Kidney (tissue), 13 donors: ENCODE measurements at regions not wholly inside any gene's neighbourhood (a gene's known extent, or its start where the extent isn't known, plus 50 kb on each side); places are given as distances from the start of the nearest gene placed in this dataset.
A peak's percentile ranks its signal among the peaks of the same experiment; 100 is the strongest.
"Not testable (repeated sequence)": the region's sequence is repeated elsewhere in the genome, so short reads cannot be mapped to it uniquely, and the experiment has no call there.

Experiments used
- DNase-seq, 5 donors: peaks; one replicate each; pipeline ENCODE4 v3.0.0-alpha.2; 2013 to 2020
- FAIRE-seq: peaks from 2 replicates; lab custom pipeline; 2012; peaks lifted over from hg19 to GRCh38; lab: Jason Lieb, UNC
- H3K27ac ChIP-seq, 2 donors: one replicate each; pipeline ENCODE4 v1.7.0; 2013; ENCODE audit warnings: low read depth in 2 of 2, low read length in 2 of 2, inconsistent platforms in 1 of 2
- H3K27me3 ChIP-seq: one replicate; pipeline ENCODE4 v1.7.1; 2013; ENCODE audit warnings: low read length, inconsistent platforms; ENCODE audit not compliant: control insufficient read depth, insufficient read depth
- H3K36me3 ChIP-seq, 3 donors: one replicate each; pipeline versions ENCODE4 v1.7.0 to v1.7.1; 2013; ENCODE audit warnings: low read length in 3 of 3, control low read depth in 1 of 3, inconsistent platforms in 1 of 3; ENCODE audit not compliant: insufficient read depth in 3 of 3, control insufficient read depth in 2 of 3
- H3K4me1 ChIP-seq, 3 donors: one replicate each; pipeline versions ENCODE4 v1.7.0 to v1.7.1; 2013; ENCODE audit warnings: low read length in 3 of 3, inconsistent platforms in 1 of 3, low read depth in 1 of 3; ENCODE audit not compliant: control insufficient read depth in 2 of 3, insufficient read depth in 2 of 3
- H3K4me3 ChIP-seq, 3 donors: one replicate each; pipeline versions ENCODE4 v1.7.0 to v1.8.1; 2013; ENCODE audit warnings: low read length in 3 of 3, control low read depth in 1 of 3, inconsistent platforms in 1 of 3
- H3K9ac ChIP-seq, 3 donors: one replicate each; pipeline versions ENCODE4 v1.7.0 to v1.7.1; 2013; ENCODE audit warnings: low read length in 3 of 3, control low read depth in 1 of 3, inconsistent platforms in 1 of 3
- H3K9me3 ChIP-seq, 3 donors: one replicate each; pipeline versions ENCODE4 v1.7.0 to v1.7.1; 2013; ENCODE audit warnings: low read length in 3 of 3, control low read depth in 1 of 3, inconsistent platforms in 1 of 3; ENCODE audit not compliant: control insufficient read depth in 2 of 3, insufficient read depth in 1 of 3
- intact Hi-C: fragments of 100-400 bp; cut with DNase I; formaldehyde crosslinking; loops from one replicate; pipeline ENCODE4 v1.11.1; 2022
- TF ChIP-seq, protein P1 (sequence below): IDR thresholded peaks from 3 replicates; pipeline ENCODE4 v1.5.1; 2012; ENCODE audit warnings: mild to moderate bottlenecking, moderate library complexity, borderline replicate concordance; ENCODE audit not compliant: insufficient read depth; ENCODE audit errors: extremely low read depth
- donor health status: control.
- donor health status: control.
- donor health status: control.
- donor health status: control.
- donor health status: control.
- donor health status: DM: yes; HTN: yes; CAD: no.
- donor health status: Normal renal cell carcinoma (clear cell type).

DNA sequence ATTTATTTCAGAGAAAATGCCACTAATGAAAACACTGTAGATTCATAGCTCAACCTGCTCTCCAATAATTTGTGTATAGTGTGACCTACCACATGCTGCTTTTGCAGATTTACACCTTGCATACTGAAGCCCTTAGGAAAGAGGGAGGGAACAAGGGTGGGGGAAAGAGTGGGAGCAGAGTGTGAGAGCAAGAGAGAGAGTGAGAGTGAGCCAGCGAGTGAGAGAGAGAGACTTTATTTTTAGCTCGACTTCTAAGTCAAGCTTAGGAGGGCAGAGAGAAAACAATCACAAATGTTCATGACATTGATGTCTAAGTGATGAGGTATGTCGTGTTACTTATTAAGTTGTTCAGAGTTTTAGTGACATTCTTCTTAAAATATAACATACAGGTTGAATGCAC, 112.5 kb upstream of the HAND2 start:
- Histone ChIP-seq H3K36me3 (no peaks in the 10 kb centered on the region), H3K4me1 (no peaks in the 10 kb centered on the region), H3K9ac (no peak overlapping the region), H3K27me3 (no peaks in the 10 kb centered on the region), H3K9me3 (peaks cover 0 to 5% (median 2%) of the 10 kb centered on the region in 3 donors), H3K4me3 (no peak overlapping the region), H3K27ac (no peak overlapping the region)
- no peak for FAIRE-seq
- DNase-seq = peak in 1 of 5 donors; percentile 11
- TF ChIP-seq, protein P1, sequence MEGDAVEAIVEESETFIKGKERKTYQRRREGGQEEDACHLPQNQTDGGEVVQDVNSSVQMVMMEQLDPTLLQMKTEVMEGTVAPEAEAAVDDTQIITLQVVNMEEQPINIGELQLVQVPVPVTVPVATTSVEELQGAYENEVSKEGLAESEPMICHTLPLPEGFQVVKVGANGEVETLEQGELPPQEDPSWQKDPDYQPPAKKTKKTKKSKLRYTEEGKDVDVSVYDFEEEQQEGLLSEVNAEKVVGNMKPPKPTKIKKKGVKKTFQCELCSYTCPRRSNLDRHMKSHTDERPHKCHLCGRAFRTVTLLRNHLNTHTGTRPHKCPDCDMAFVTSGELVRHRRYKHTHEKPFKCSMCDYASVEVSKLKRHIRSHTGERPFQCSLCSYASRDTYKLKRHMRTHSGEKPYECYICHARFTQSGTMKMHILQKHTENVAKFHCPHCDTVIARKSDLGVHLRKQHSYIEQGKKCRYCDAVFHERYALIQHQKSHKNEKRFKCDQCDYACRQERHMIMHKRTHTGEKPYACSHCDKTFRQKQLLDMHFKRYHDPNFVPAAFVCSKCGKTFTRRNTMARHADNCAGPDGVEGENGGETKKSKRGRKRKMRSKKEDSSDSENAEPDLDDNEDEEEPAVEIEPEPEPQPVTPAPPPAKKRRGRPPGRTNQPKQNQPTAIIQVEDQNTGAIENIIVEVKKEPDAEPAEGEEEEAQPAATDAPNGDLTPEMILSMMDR = no peak
- intact Hi-C loops = no loop called here

- Histone ChIP-seq H3K4me3 (no peak overlapping the region), H3K27me3 (no peaks in the 10 kb centered on the region), H3K9ac (no peak overlapping the region), H3K27ac (no peak overlapping the region), H3K4me1 (no peaks in the 10 kb centered on the region), H3K36me3 (no peaks in the 10 kb centered on the region), H3K9me3 (peaks cover 0 to 8% (median 4%) of the 10 kb centered on the region in 3 donors)
- FAIRE-seq (no peak), DNase-seq (no peak)
- intact Hi-C loops = no loop called here
- TF ChIP-seq, protein P1 = no peak
These were observed 105.4 kb upstream of the HAND2 start for GRCh38 chr4:173635395-173635794.

GRCh38 chr4:173626277-173626676, 96.2 kb upstream of the HAND2 start:
- Histone ChIP-seq H3K4me1 (no peaks in the 10 kb centered on the region), H3K27me3 (no peaks in the 10 kb centered on the region), H3K36me3 (no peaks in the 10 kb centered on the region), H3K9me3 (peaks cover 0 to 15% (median 2%) of the 10 kb centered on the region in 3 donors), H3K9ac (no peak overlapping the region), H3K27ac (no peak overlapping the region), H3K4me3 (no peak overlapping the region)
- DNase-seq (no peak), FAIRE-seq (no peak)
- intact Hi-C loops = no loop called here
- TF ChIP-seq, protein P1 = no peak

DNA sequence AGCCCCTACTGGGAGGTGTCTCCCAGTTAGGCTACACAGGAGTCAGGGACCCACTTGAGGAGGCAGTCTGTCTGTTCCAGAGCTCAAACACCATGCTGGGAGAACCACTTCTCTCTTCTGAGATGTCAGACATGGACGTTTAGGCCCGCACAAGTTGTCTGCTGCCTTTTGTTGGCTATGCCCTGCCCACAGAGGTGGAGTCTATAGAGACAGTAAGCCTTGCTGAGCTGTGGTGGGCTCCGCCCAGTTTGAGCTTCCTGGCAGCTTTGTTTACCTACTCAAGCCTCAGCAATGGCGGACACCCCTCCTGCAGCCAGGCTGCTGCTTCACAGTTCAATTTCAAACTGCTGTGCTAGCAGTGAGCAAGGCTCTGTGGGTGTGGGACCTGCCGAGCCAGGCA, 88.6 kb upstream of the HAND2 start:
- H3K9ac ChIP-seq, H3K4me3 ChIP-seq, H3K27me3 ChIP-seq, FAIRE-seq, H3K36me3 ChIP-seq, H3K4me1 ChIP-seq, H3K27ac ChIP-seq, intact Hi-C loops, H3K9me3 ChIP-seq: not testable (repeated sequence)
- peak in 1 of 5 donors; percentile 37 for DNase-seq
